ENCODE measurements at regions not wholly inside any gene's neighbourhood (a gene's known extent, or its start where the extent isn't known, plus 50 kb on each side); places are given as distances from the start of the nearest gene placed in this dataset.
A peak's percentile ranks its signal among the peaks of the same experiment; 100 is the strongest.

DNA sequence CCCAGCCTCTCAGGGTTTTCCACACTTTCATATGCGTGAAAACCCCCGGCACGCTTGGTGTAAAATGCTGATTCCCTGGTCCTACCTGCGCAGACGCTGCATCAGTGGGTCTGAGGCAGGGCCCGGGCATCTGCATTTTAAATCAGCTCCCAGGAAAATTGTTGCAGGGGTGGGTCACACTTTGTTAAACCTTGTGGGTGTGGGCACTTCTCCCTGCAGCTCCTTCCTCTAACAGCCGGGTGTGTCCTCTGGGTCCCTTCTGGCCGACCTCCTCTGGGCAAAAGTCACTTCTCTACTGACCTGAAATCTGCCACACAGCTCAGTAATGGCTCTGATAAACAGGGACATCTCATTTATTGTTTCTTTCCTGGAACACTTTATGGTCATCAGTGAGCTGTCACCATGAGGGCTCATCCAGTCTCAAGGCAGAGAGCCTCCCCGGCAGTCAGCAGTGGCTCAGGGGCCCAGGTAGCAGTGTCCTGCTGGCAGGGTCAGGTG, 52.8 kb upstream of the TMPRSS2 start:
- Histone ChIP-seq H3K36me3 (ENCODE audit: insufficient read depth, low read length) (no peaks in the 10 kb centered on the region), H3K4me2 (ENCODE audit: insufficient read depth, low read length) (peak overlapping the region; percentile 13), H3K4me1 (ENCODE audit: insufficient read depth, low read length) (peaks cover 12% of the 10 kb centered on the region), H3K27me3 (ENCODE audit: insufficient read depth, low read length) (peaks cover 11% of the 10 kb centered on the region), H3K27ac (ENCODE audit: low read depth, low read length) (no peak overlapping the region), H3K4me3 (ENCODE audit: insufficient read depth, low read length) (no peak overlapping the region), H3K9me3 (ENCODE audit: low read depth, low read length) (no peaks in the 10 kb centered on the region), H2AFZ (ENCODE audit: low read length) (no peak overlapping the region), H4K20me1 (ENCODE audit: insufficient read depth, low read length) (no peaks in the 10 kb centered on the region), H3K79me2 (ENCODE audit: insufficient read depth, low read length) (no peaks in the 10 kb centered on the region)
- no peak for TF ChIP-seq CTCF (IDR thresholded peaks at IDR 0.05; ENCODE audit: extremely low read depth, low read depth, low read length)
- DNase-seq (ENCODE audit: insufficient read length, low spot score, missing footprints) = peak; percentile 66

DNA sequence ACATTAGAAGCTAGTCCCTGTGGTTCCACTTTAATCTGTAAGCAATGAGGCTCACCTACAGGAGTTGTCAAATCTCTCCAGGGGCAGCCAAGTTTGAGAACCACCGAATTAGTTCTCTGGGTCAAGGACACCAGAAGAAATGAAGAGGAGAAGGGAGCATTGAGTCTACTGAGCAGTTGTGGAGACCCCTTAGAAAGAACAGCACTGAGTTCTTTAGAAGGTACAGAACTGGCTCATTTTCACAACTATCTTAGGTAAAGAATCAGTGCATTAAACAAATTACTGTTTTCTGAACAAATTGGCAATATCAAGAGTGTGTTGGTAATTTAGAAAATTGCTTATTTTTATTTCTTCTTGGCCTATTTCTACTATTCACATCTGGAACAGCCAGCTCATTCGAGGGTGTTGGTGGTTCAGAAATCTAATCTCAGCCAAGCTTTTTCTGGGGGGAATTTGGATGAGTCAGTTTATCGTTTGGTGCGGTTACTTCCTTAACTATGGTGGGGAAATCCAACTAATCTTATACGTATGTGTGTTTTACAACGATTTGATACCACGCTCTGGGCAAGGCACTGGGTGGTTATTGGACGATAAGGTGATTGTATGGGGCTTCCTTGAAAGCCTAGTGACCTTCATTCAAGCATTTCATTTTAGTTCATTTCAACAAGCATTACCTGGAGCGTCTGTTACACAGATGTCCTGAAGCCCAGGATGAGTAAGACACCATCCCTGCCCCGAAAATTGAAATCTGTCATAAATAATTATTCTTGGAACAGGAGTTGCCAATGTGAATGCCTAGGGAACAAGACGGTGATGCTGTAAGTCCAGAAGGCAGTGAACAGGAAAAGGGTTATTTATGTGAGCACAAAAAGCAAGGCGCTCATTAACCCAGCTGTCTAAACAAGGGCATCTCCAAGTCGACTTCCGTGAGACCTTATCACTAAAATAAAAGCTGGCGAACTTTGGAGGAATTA, 52.0 kb upstream of the TMPRSS2 start:
- Histone ChIP-seq H3K4me2 (ENCODE audit: insufficient read depth, low read length) (peak overlapping the region; percentile 13), H2AFZ (ENCODE audit: low read length) (no peak overlapping the region), H3K79me2 (ENCODE audit: insufficient read depth, low read length) (no peaks in the 10 kb centered on the region), H3K4me1 (ENCODE audit: insufficient read depth, low read length) (peaks cover 10% of the 10 kb centered on the region), H4K20me1 (ENCODE audit: insufficient read depth, low read length) (no peaks in the 10 kb centered on the region), H3K36me3 (ENCODE audit: insufficient read depth, low read length) (no peaks in the 10 kb centered on the region), H3K9me3 (ENCODE audit: low read depth, low read length) (no peaks in the 10 kb centered on the region), H3K4me3 (ENCODE audit: insufficient read depth, low read length) (no peak overlapping the region), H3K27ac (ENCODE audit: low read depth, low read length) (peak overlapping the region; percentile 63), H3K27me3 (ENCODE audit: insufficient read depth, low read length) (peaks cover 11% of the 10 kb centered on the region)
- no peak for TF ChIP-seq CTCF (IDR thresholded peaks at IDR 0.05; ENCODE audit: extremely low read depth, low read depth, low read length)
- DNase-seq (ENCODE audit: insufficient read length, low spot score, missing footprints) = peak; percentile 85

DNA sequence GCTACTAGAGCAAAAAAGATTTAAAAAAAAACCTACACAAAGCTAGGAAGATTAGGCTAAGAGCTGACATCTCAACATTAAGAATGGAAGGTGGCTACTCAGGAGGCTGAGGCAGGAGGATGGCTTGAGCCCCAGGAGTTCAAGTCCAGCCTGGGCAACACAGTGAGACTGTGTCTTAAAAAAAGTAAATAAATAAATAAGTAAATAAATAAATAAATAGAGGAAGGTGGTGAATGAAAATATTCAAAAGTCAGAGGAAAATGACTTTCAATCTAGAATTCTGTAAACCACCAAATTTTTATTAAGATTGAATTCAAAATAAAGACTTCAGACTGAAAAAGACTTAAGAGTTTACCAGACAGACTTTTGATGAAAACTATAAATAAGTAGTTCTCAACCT, 50.9 kb upstream of the TMPRSS2 start:
- no peak for TF ChIP-seq CTCF (IDR thresholded peaks at IDR 0.05; ENCODE audit: extremely low read depth, low read depth, low read length)
- Histone ChIP-seq H2AFZ (ENCODE audit: low read length) (no peak overlapping the region), H4K20me1 (ENCODE audit: insufficient read depth, low read length) (no peaks in the 10 kb centered on the region), H3K36me3 (ENCODE audit: insufficient read depth, low read length) (no peaks in the 10 kb centered on the region), H3K27ac (ENCODE audit: low read depth, low read length) (no peak overlapping the region), H3K79me2 (ENCODE audit: insufficient read depth, low read length) (no peaks in the 10 kb centered on the region), H3K4me3 (ENCODE audit: insufficient read depth, low read length) (no peak overlapping the region), H3K4me1 (ENCODE audit: insufficient read depth, low read length) (peaks cover 7% of the 10 kb centered on the region), H3K4me2 (ENCODE audit: insufficient read depth, low read length) (no peak overlapping the region), H3K9me3 (ENCODE audit: low read depth, low read length) (no peaks in the 10 kb centered on the region), H3K27me3 (ENCODE audit: insufficient read depth, low read length) (peaks cover 11% of the 10 kb centered on the region)
- DNase-seq (ENCODE audit: insufficient read length, low spot score, missing footprints) = no peak

- H3K36me3 ChIP-seq (ENCODE audit: insufficient read depth, low read length) = no peaks in the 10 kb centered on the region
- H3K4me1 ChIP-seq (ENCODE audit: insufficient read depth, low read length) = peaks cover 7% of the 10 kb centered on the region
- no peaks in the 10 kb centered on the region for H3K79me2 ChIP-seq (ENCODE audit: insufficient read depth, low read length)
- H4K20me1 ChIP-seq (ENCODE audit: insufficient read depth, low read length) = no peaks in the 10 kb centered on the region
- H3K9me3 ChIP-seq (ENCODE audit: low read depth, low read length) = no peaks in the 10 kb centered on the region
- H3K4me3 ChIP-seq (ENCODE audit: insufficient read depth, low read length) = no peak overlapping the region
- peaks cover 11% of the 10 kb centered on the region for H3K27me3 ChIP-seq (ENCODE audit: insufficient read depth, low read length)
- H2AFZ ChIP-seq (ENCODE audit: low read length) = no peak overlapping the region
- no peak for DNase-seq (ENCODE audit: insufficient read length, low spot score, missing footprints)
- TF ChIP-seq CTCF (IDR thresholded peaks at IDR 0.05; ENCODE audit: extremely low read depth, low read depth, low read length) = no peak
- H3K27ac ChIP-seq (ENCODE audit: low read depth, low read length) = no peak overlapping the region
- no peak overlapping the region for H3K4me2 ChIP-seq (ENCODE audit: insufficient read depth, low read length)
Observed at GRCh38 chr21:41557884-41558283, 49.9 kb upstream of the TMPRSS2 start.
